OCI-LY7 (cell line): ENCODE measurements at regions not wholly inside any gene's neighbourhood (a gene's known extent, or its start where the extent isn't known, plus 50 kb on each side); places are given as distances from the start of the nearest gene placed in this dataset.

Experiments used
- CTCF ChIP-seq: fragments of 200-600 bp; sonication (generic); conservative IDR thresholded peaks from 2 replicates; pipeline ENCODE4 v1.5.1; 2014; ENCODE audit warnings: mild to moderate bottlenecking, antibody characterized with exemption, low read length, moderate library complexity, mixed read lengths
- EZH2phosphoT487 ChIP-seq: fragments of 200-600 bp; sonication (generic); IDR thresholded peaks from 2 replicates; pipeline ENCODE4 v1.6.1; 2018; ENCODE audit warnings: low read depth, borderline replicate concordance, mild to moderate bottlenecking, mixed run types, antibody characterized with exemption, low read length, moderate library complexity, mixed read lengths

DNA sequence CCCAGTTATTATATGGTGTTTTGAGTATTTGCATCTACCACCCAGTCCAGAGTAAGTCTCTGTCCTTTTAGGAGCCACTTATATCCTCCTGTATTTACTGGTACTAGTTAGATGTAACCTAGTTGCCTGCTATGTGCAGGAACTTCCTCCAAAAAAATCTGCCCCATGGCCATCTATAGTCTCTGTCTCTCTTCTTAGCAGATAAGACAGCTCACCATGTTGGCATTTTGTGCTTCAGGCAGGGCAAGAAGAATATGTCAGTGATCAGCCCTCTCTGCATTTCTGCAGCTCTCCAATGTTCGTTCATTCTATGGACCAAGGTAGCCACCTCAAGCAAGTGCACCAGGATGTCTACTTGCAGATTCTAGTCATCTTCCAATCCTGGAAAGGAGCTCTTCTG lies 446.5 kb downstream of the TLE1 start:
- TF ChIP-seq CTCF (no peak), EZH2phosphoT487 (no peak)
